ENCODE measurements at regions not wholly inside any gene's neighbourhood (a gene's known extent, or its start where the extent isn't known, plus 50 kb on each side); places are given as distances from the start of the nearest gene placed in this dataset.

GRCh38 chr16:55149622-55150021 is 174.4 kb upstream of the IRX6 start:
- ChIA-PET CTCF (no interaction called here), POLR2A (no interaction called here)
- DNase-seq (ENCODE audit: low read depth, low spot score): no peak

GRCh38 chr16:55151561-55152305 is 172.3 kb upstream of the IRX6 start:
- ChIA-PET CTCF (no interaction called here), POLR2A (no interaction called here)
- no peaks in the 10 kb centered on the region; the same call in 1 of the 2 replicates for H3K9me3 ChIP-seq (ENCODE audit: control insufficient read depth, insufficient read depth, low read length)
- H3K4me3 ChIP-seq (ENCODE audit: low read depth, low read length): no peak overlapping the region
- TF ChIP-seq CTCF (IDR thresholded peaks at IDR 0.05; ENCODE audit: low read depth, low read length): no peak
- no peaks in the 10 kb centered on the region for H3K27me3 ChIP-seq (ENCODE audit: control insufficient read depth, insufficient read depth, low read length)
- H3K27ac ChIP-seq (ENCODE audit: low read depth, low read length): no peak overlapping the region
- DNase-seq (ENCODE audit: low read depth, low spot score): no peak

More at GRCh38 chr16:55149622-55150021, 174.4 kb upstream of the IRX6 start:
- no peak for TF ChIP-seq CTCF (IDR thresholded peaks at IDR 0.05; ENCODE audit: low read depth, low read length)
- Histone ChIP-seq H3K27ac (ENCODE audit: low read depth, low read length) (no peak overlapping the region), H3K9me3 (ENCODE audit: control insufficient read depth, insufficient read depth, low read length) (no peaks in the 10 kb centered on the region), H3K4me3 (ENCODE audit: low read depth, low read length) (no peak overlapping the region), H3K27me3 (ENCODE audit: control insufficient read depth, insufficient read depth, low read length) (no peaks in the 10 kb centered on the region)

GRCh38 chr16:55152875-55153390 is 171.1 kb upstream of the IRX6 start:
- POLR2A ChIA-PET: no interaction called here
- no peak for DNase-seq (ENCODE audit: low read depth, low spot score)
- no peak for TF ChIP-seq CTCF (IDR thresholded peaks at IDR 0.05; ENCODE audit: low read depth, low read length)
- CTCF ChIA-PET: no interaction called here
- peaks cover 6% of the 10 kb centered on the region for H3K9me3 ChIP-seq (ENCODE audit: control insufficient read depth, insufficient read depth, low read length)
- no peaks in the 10 kb centered on the region for H3K27me3 ChIP-seq (ENCODE audit: control insufficient read depth, insufficient read depth, low read length)
- H3K4me3 ChIP-seq (ENCODE audit: low read depth, low read length): no peak overlapping the region
- H3K27ac ChIP-seq (ENCODE audit: low read depth, low read length): no peak overlapping the region

GRCh38 chr16:55154262-55154661 is 169.7 kb upstream of the IRX6 start:
- DNase-seq (ENCODE audit: low read depth, low spot score): no peak
- H3K4me3 ChIP-seq (ENCODE audit: low read depth, low read length): no peak overlapping the region
- H3K27ac ChIP-seq (ENCODE audit: low read depth, low read length): no peak overlapping the region
- ChIA-PET CTCF (no interaction called here), POLR2A (no interaction called here)
- H3K27me3 ChIP-seq (ENCODE audit: control insufficient read depth, insufficient read depth, low read length): no peaks in the 10 kb centered on the region
- H3K9me3 ChIP-seq (ENCODE audit: control insufficient read depth, insufficient read depth, low read length): peaks cover 6% of the 10 kb centered on the region
- no peak for TF ChIP-seq CTCF (IDR thresholded peaks at IDR 0.05; ENCODE audit: low read depth, low read length)

GRCh38 chr16:55154956-55155355 is 169.0 kb upstream of the IRX6 start:
- no peak for DNase-seq (ENCODE audit: low read depth, low spot score)
- Histone ChIP-seq H3K27me3 (ENCODE audit: control insufficient read depth, insufficient read depth, low read length) (no peaks in the 10 kb centered on the region), H3K9me3 (ENCODE audit: control insufficient read depth, insufficient read depth, low read length) (peaks cover 10% of the 10 kb centered on the region), H3K4me3 (ENCODE audit: low read depth, low read length) (no peak overlapping the region), H3K27ac (ENCODE audit: low read depth, low read length) (no peak overlapping the region)
- no peak for TF ChIP-seq CTCF (IDR thresholded peaks at IDR 0.05; ENCODE audit: low read depth, low read length)
- ChIA-PET CTCF (no interaction called here), POLR2A (no interaction called here)
